Natural killer cell (primary cell): ENCODE measurements at regions not wholly inside any gene's neighbourhood (a gene's known extent, or its start where the extent isn't known, plus 50 kb on each side); places are given as distances from the start of the nearest gene placed in this dataset.

ENCODE experiments used
- ATAC-seq, 3 donors: fragments of 150-1000 bp in 2 of 3; fragments of 200-7000 bp in 1 of 3; cut with Tn5 transposase; 1 replicate in 1 of 3; 2 replicates in 2 of 3; pipeline ENCODE4 v1.10.0; 2021; ENCODE audit warnings: mild to moderate bottlenecking in 2 of 3, moderate library complexity in 2 of 3
- DNase-seq, 2 donors: peaks; one replicate each; pipeline versions ENCODE4 v3.0.0 to v3.0.0-alpha.2; 2013 to 2021; ENCODE audit warnings: mixed read lengths in 1 of 2
- H3K27ac ChIP-seq: one replicate; pipeline ENCODE4 v1.5.1; 2013; ENCODE audit warnings: mild to moderate bottlenecking, low read length
- H3K27me3 ChIP-seq: one replicate; pipeline ENCODE4 v1.6.1; 2013; ENCODE audit warnings: low read length; ENCODE audit not compliant: control insufficient read depth, insufficient read depth
- H3K36me3 ChIP-seq: one replicate; pipeline ENCODE4 v1.6.1; 2013; ENCODE audit warnings: low read length; ENCODE audit not compliant: control insufficient read depth, insufficient read depth
- H3K4me1 ChIP-seq: one replicate; pipeline ENCODE4 v1.6.1; 2013; ENCODE audit warnings: low read length; ENCODE audit not compliant: control insufficient read depth, insufficient read depth
- H3K4me3 ChIP-seq: one replicate; pipeline ENCODE4 v1.5.1; 2013; ENCODE audit warnings: low read length
- H3K9me3 ChIP-seq: one replicate; pipeline ENCODE4 v1.6.1; 2013; ENCODE audit warnings: low read length; ENCODE audit not compliant: control insufficient read depth, insufficient read depth
- H3K27ac Mint-ChIP-seq, 2 donors: one replicate each; pipeline ENCODE4 v1.8.0; 2022; ENCODE audit warnings: mild to moderate bottlenecking in 2 of 2, mixed read lengths in 2 of 2, moderate library complexity in 1 of 2
- H3K27me3 Mint-ChIP-seq, 2 donors: one replicate each; pipeline ENCODE4 v1.8.0; 2022; ENCODE audit warnings: low read depth in 2 of 2, mixed read lengths in 2 of 2
- H3K36me3 Mint-ChIP-seq: one replicate; pipeline ENCODE4 v1.8.0; 2022; ENCODE audit warnings: mixed read lengths
- H3K4me1 Mint-ChIP-seq, 2 donors: one replicate each; pipeline ENCODE4 v1.8.0; 2022; ENCODE audit warnings: mixed read lengths in 2 of 2
- H3K4me3 Mint-ChIP-seq: one replicate; pipeline ENCODE4 v1.8.0; 2022; ENCODE audit warnings: mild to moderate bottlenecking, moderate library complexity, mixed read lengths
- H3K9me3 Mint-ChIP-seq, 2 donors: one replicate each; pipeline ENCODE4 v1.8.0; 2022; ENCODE audit warnings: mixed read lengths in 2 of 2
- CTCF ChIP-seq: fragments of 200-600 bp; IDR thresholded peaks from one replicate; pipeline ENCODE4 v1.8.0; 2022; ENCODE audit warnings: antibody characterized with exemption
- WGBS: methylation state at CpG from one replicate; pipeline ENCODE4 v1.1.7; 2013; ENCODE audit warnings: missing lambda C conversion rate; ENCODE audit not compliant: insufficient coverage; 5-methylcytosine and 5-hydroxymethylcytosine counted together
- intact Hi-C: fragments of 100-400 bp; cut with micrococcal nuclease; formaldehyde crosslinking; loops from one replicate; pipeline ENCODE4 v1.14.2; 2022

- ATAC-seq: no peak
- Mint-ChIP-seq H3K27me3 (peaks cover 4 to 8% of the 10 kb centered on the region in 2 donors), H3K4me3 (no peak overlapping the region), H3K36me3 (no peaks in the 10 kb centered on the region), H3K9me3 (no peaks in the 10 kb centered on the region), H3K4me1 (no peaks in the 10 kb centered on the region), H3K27ac (no peak overlapping the region)
- no peak for TF ChIP-seq CTCF
- Histone ChIP-seq H3K36me3 (no peaks in the 10 kb centered on the region), H3K27ac (no peak overlapping the region), H3K4me3 (no peak overlapping the region), H3K4me1 (no peaks in the 10 kb centered on the region), H3K27me3 (no peaks in the 10 kb centered on the region), H3K9me3 (no peaks in the 10 kb centered on the region)
- intact Hi-C loops: no loop called here
- DNase-seq: no peak
- WGBS: 96% methylated on average over 2 of the region's 2 CpGs
Observed at GRCh38 chr13:97160421-97160820, 61.7 kb upstream of the MBNL2 start.

- Histone ChIP-seq H3K4me1 (no peaks in the 10 kb centered on the region), H3K4me3 (no peak overlapping the region), H3K9me3 (no peaks in the 10 kb centered on the region), H3K27me3 (no peaks in the 10 kb centered on the region), H3K36me3 (no peaks in the 10 kb centered on the region), H3K27ac (no peak overlapping the region)
- H3K27ac Mint-ChIP-seq: no peak overlapping the region
- H3K36me3 Mint-ChIP-seq: no peaks in the 10 kb centered on the region
- no peaks in the 10 kb centered on the region for H3K4me1 Mint-ChIP-seq
- WGBS: 70% methylated on average over 4 of the region's 5 CpGs
- no peaks in the 10 kb centered on the region for H3K9me3 Mint-ChIP-seq
- no peak overlapping the region for H3K4me3 Mint-ChIP-seq
- no peak for ATAC-seq
- TF ChIP-seq CTCF: no peak
- DNase-seq: no peak
- intact Hi-C loops: no loop called here
- peaks cover 4 to 16% of the 10 kb centered on the region in 2 donors for H3K27me3 Mint-ChIP-seq
Observed at GRCh38 chr13:97161582-97162231, 60.4 kb upstream of the MBNL2 start.

GRCh38 chr13:97165502-97166425 lies 56.4 kb upstream of the MBNL2 start:
- H3K4me1 Mint-ChIP-seq: no peaks in the 10 kb centered on the region
- no peak overlapping the region for H3K27ac Mint-ChIP-seq
- WGBS: no CpG with 5 or more reads among the region's 2 CpGs
- H3K9me3 ChIP-seq: no peaks in the 10 kb centered on the region
- ATAC-seq: no peak
- H3K9me3 Mint-ChIP-seq: no peaks in the 10 kb centered on the region
- H3K36me3 Mint-ChIP-seq: no peaks in the 10 kb centered on the region
- H3K36me3 ChIP-seq: no peaks in the 10 kb centered on the region
- no peak for DNase-seq
- peaks cover 2% of the 10 kb centered on the region for H3K27me3 ChIP-seq
- no peak overlapping the region for H3K27ac ChIP-seq
- no peak for TF ChIP-seq CTCF
- intact Hi-C loops: no loop called here
- no peak overlapping the region for H3K4me3 Mint-ChIP-seq
- H3K4me1 ChIP-seq: no peaks in the 10 kb centered on the region
- H3K4me3 ChIP-seq: no peak overlapping the region
- H3K27me3 Mint-ChIP-seq: peaks cover 16 to 29% of the 10 kb centered on the region in 2 donors
